HCT116 (cell line): ENCODE measurements at regions not wholly inside any gene's neighbourhood (a gene's known extent, or its start where the extent isn't known, plus 50 kb on each side); places are given as distances from the start of the nearest gene placed in this dataset.

Experiments used
- ATAC-seq: fragments of 200-7000 bp; cut with Tn5 transposase; 2 replicates; pipeline ENCODE4 v1.9.1; 2020; ENCODE audit warnings: mild to moderate bottlenecking, moderate library complexity
- BruUV-seq: library from RNA; stranded (reverse); fragments of 400-500 nt; replicated peaks from 2 replicates; lab custom pipeline; 2021; lab: Mats Ljungman, UMichigan
- CTCF ChIA-PET: fragments of 300-600 bp; sonication (Branson Sonifier 250); formaldehyde crosslinking; loops from one replicate; lab custom pipeline; 2021; ENCODE audit warnings: antibody characterized with exemption; lab: Charles Lee
- POLR2A ChIA-PET: fragments of 300-600, 350-600 bp; sonication (Branson Sonifier 250); formaldehyde crosslinking; loops from one replicate; lab custom pipeline; 2021; ENCODE audit warnings: antibody characterized with exemption; lab: Charles Lee
- RAD21 ChIA-PET, 2 experiments: fragments of 300-600 bp; sonication (Branson Sonifier 250); formaldehyde crosslinking; loops; one replicate each; lab custom pipeline; 2023; ENCODE audit warnings: low total read pairs in 2 of 2; ENCODE audit not compliant: uncharacterized antibody in 2 of 2, unreplicated experiment in 2 of 2, low non-redundant PET in 1 of 2; lab: Charles Lee
- DNase-seq: peaks from one replicate; pipeline ENCODE4 v3.0.0-alpha.2; 2010; ENCODE audit warnings: low read depth, low spot score
- H2AFZ ChIP-seq: fragments of 200-600 bp; shearing (Covaris generic), sonication (generic); 2 replicates; pipeline ENCODE4 v1.6.1; 2017; ENCODE audit warnings: low read depth, mixed run types, mixed read lengths, antibody characterized with exemption, low read length; ENCODE audit not compliant: poor library complexity, severe bottlenecking
- H3K27ac ChIP-seq: 2 replicates; pipeline ENCODE4 v1.5.1; 2012; ENCODE audit warnings: low read depth, low read length
- H3K27me3 ChIP-seq: fragments of 200-600 bp; sonication (generic); 2 replicates; pipeline ENCODE4 v1.6.1; 2016; ENCODE audit warnings: mixed run types, low read length, mixed read lengths; ENCODE audit not compliant: insufficient read depth
- H3K36me3 ChIP-seq, 2 experiments: fragments of 200-500 bp in 1 of 2; fragments of 200-600 bp in 1 of 2; sonication (Bioruptor generic) in 1 of 2; sonication (generic) in 1 of 2; 2 replicates each; pipeline versions ENCODE4 v1.5.1 to v1.6.1; 2014 to 2016; ENCODE audit warnings: low read length in 2 of 2, inconsistent platforms in 1 of 2, mixed read lengths in 1 of 2, mixed run types in 1 of 2; ENCODE audit not compliant: insufficient read depth in 2 of 2, control insufficient read depth in 1 of 2
- H3K4me1 ChIP-seq, 2 experiments: fragments of 200-600 bp in 1 of 2; sonication (generic) in 1 of 2; 2 replicates each; pipeline versions ENCODE4 v1.5.1 to v1.6.1; 2012 to 2017; ENCODE audit warnings: low read length in 2 of 2, inconsistent platforms in 1 of 2, mild to moderate bottlenecking in 1 of 2, mixed read lengths in 1 of 2, mixed run types in 1 of 2, moderate library complexity in 1 of 2; ENCODE audit not compliant: insufficient read depth in 2 of 2, control insufficient read depth in 1 of 2
- H3K4me2 ChIP-seq: fragments of 200-600 bp; sonication (generic); 2 replicates; pipeline ENCODE4 v1.6.1; 2017; ENCODE audit warnings: mixed run types, low read length, mixed read lengths
- H3K4me3 ChIP-seq, 2 experiments: fragments of 200-600 bp in 1 of 2; sonication (generic) in 1 of 2; replicated peaks in 1 of 2; 2 replicates each; pipeline ENCODE4 v1.5.1; 2011 to 2016; ENCODE audit warnings: low read length in 2 of 2, control low read depth in 1 of 2, low read depth in 1 of 2, mild to moderate bottlenecking in 1 of 2, mixed read lengths in 1 of 2, mixed run types in 1 of 2
- H3K79me2 ChIP-seq: fragments of 200-600 bp; sonication (generic); 2 replicates; pipeline ENCODE4 v1.6.1; 2017; ENCODE audit warnings: mild to moderate bottlenecking, mixed run types, low read length, moderate library complexity, mixed read lengths; ENCODE audit not compliant: insufficient read depth
- H3K9ac ChIP-seq: fragments of 200-600 bp; sonication (generic); 2 replicates; pipeline ENCODE4 v1.6.1; 2016; ENCODE audit warnings: low read length, mixed read lengths
- H3K9me2 ChIP-seq: fragments of 200-600 bp; sonication (generic), shearing (Covaris generic); 2 replicates; pipeline ENCODE4 v1.6.1; 2017; ENCODE audit warnings: mixed run types, mild to moderate bottlenecking, moderate library complexity; ENCODE audit not compliant: insufficient read depth
- H3K9me3 ChIP-seq, 2 experiments: fragments of 200-500 bp in 1 of 2; fragments of 200-600 bp in 1 of 2; sonication (Bioruptor generic) in 1 of 2; sonication (generic) in 1 of 2; 2 replicates each; pipeline ENCODE4 v1.6.1; 2014 to 2017; ENCODE audit warnings: low read length in 2 of 2, mixed read lengths in 2 of 2, inconsistent platforms in 1 of 2, low read depth in 1 of 2, mild to moderate bottlenecking in 1 of 2, mixed run types in 1 of 2, moderate library complexity in 1 of 2; ENCODE audit not compliant: control insufficient read depth in 1 of 2, insufficient read depth in 1 of 2
- H4K20me1 ChIP-seq: fragments of 200-600 bp; sonication (generic), shearing (Covaris generic); 2 replicates; pipeline ENCODE4 v1.6.1; 2017; ENCODE audit warnings: mixed run types, mild to moderate bottlenecking, moderate library complexity; ENCODE audit not compliant: insufficient read depth
- CBX3 ChIP-seq: IDR thresholded peaks from 2 replicates; pipeline ENCODE4 v1.6.1; 2012; ENCODE audit warnings: low read depth
- CEBPB ChIP-seq: IDR thresholded peaks from 2 replicates; pipeline ENCODE4 v1.6.1; 2012; ENCODE audit warnings: low read depth
- EZH2phosphoT487 ChIP-seq: fragments of 200-600 bp; IDR thresholded peaks from 2 replicates; pipeline ENCODE4 v1.6.1; 2018; ENCODE audit warnings: antibody characterized with exemption, borderline replicate concordance
- POLR2A ChIP-seq: IDR thresholded peaks from 2 replicates; pipeline ENCODE4 v1.7.0; 2011; ENCODE audit warnings: borderline replicate concordance; ENCODE audit not compliant: insufficient read depth, insufficient read length; ENCODE audit errors: extremely low read depth
- SIN3A ChIP-seq: IDR thresholded peaks from 2 replicates; pipeline ENCODE4 v1.6.1; 2012; ENCODE audit warnings: low read depth
- SP1 ChIP-seq: IDR thresholded peaks from 2 replicates; pipeline ENCODE4 v1.6.1; 2012; ENCODE audit warnings: low read depth
- SRF ChIP-seq: IDR thresholded peaks from 2 replicates; pipeline ENCODE4 v1.6.1; 2012; ENCODE audit warnings: low read depth
- ZFX ChIP-seq: fragments of 450-650 bp; IDR thresholded peaks from 2 replicates; pipeline ENCODE4 v1.6.1; 2017
- intact Hi-C: fragments of 100-400 bp; cut with micrococcal nuclease; formaldehyde crosslinking; loops from 2 replicates; pipeline ENCODE4 v1.10.0; 2022

GRCh38 chr1:96365596-96366390 lies 355.8 kb upstream of the PTBP2 start:
- H3K4me3 ChIP-seq, result no peak overlapping the region
- H3K9me2 ChIP-seq, result no peaks in the 10 kb centered on the region
- peaks cover 33 to 44% of the 10 kb centered on the region in 2 experiments for H3K4me1 ChIP-seq
- no peak overlapping the region for H3K27ac ChIP-seq
- H3K4me2 ChIP-seq, result no peak overlapping the region
- no peak for TF ChIP-seq SP1
- no peak for TF ChIP-seq POLR2A
- H4K20me1 ChIP-seq, result no peaks in the 10 kb centered on the region
- no peaks in the 10 kb centered on the region; the same call in 1 of the 2 replicates for H3K27me3 ChIP-seq
- no peaks in the 10 kb centered on the region for H3K79me2 ChIP-seq
- H3K36me3 ChIP-seq, result no peaks in the 10 kb centered on the region
- ChIA-PET RAD21 (no interaction called here), CTCF (no interaction called here), POLR2A (no interaction called here)
- ATAC-seq (no peak), DNase-seq (no peak)
- no TSS peak for BruUV-seq
- no peaks in the 10 kb centered on the region for H3K9me3 ChIP-seq
- no peak overlapping the region for H2AFZ ChIP-seq
- intact Hi-C loops, result no loop called here
- no peak overlapping the region for H3K9ac ChIP-seq

- TF ChIP-seq SIN3A (no peak), EZH2phosphoT487 (no peak), CEBPB (no peak), ZFX (no peak), CBX3 (no peak), SRF (no peak), POLR2A (no peak)
- Histone ChIP-seq H3K79me2 (no peaks in the 10 kb centered on the region), H3K27me3 (no peaks in the 10 kb centered on the region; the same call in 1 of the 2 replicates), H4K20me1 (no peaks in the 10 kb centered on the region), H3K9ac (no peak overlapping the region), H3K27ac (no peak overlapping the region), H3K4me3 (no peak overlapping the region), H2AFZ (no peak overlapping the region), H3K4me1 (peaks cover 35 to 45% of the 10 kb centered on the region in 2 experiments), H3K36me3 (no peaks in the 10 kb centered on the region), H3K4me2 (no peak overlapping the region), H3K9me2 (no peaks in the 10 kb centered on the region), H3K9me3 (no peaks in the 10 kb centered on the region)
- DNase-seq (no peak), ATAC-seq (no peak)
- intact Hi-C loops, result no loop called here
- RAD21 ChIA-PET, result no interaction called here
- CTCF ChIA-PET, result no interaction called here
- POLR2A ChIA-PET, result no interaction called here
- no TSS peak for BruUV-seq
These were observed 355.1 kb upstream of the PTBP2 start for GRCh38 chr1:96366516-96366915.
